RWPE2 (cell line): ENCODE measurements at regions not wholly inside any gene's neighbourhood (a gene's known extent, or its start where the extent isn't known, plus 50 kb on each side); places are given as distances from the start of the nearest gene placed in this dataset.

Source experiments
- ATAC-seq: fragments of 200-7000 bp; cut with Tn5 transposase; 3 replicates; pipeline ENCODE4 v1.9.1; 2021; ENCODE audit warnings: low read depth
- DNase-seq: peaks from one replicate; pipeline ENCODE4 v3.0.0-alpha.2; 2020; ENCODE audit warnings: low spot score
- H3K27ac ChIP-seq: fragments of 450-650 bp; 2 replicates; pipeline ENCODE4 v1.5.1; 2017; ENCODE audit warnings: mild to moderate bottlenecking; ENCODE audit not compliant: poor library complexity, severe bottlenecking
- H3K27me3 ChIP-seq: fragments of 250-450 bp; sonication (Bioruptor Pico); 2 replicates; pipeline ENCODE4 v1.5.1; 2021; ENCODE audit warnings: mild to moderate bottlenecking, moderate library complexity; ENCODE audit not compliant: insufficient read depth, poor library complexity, severe bottlenecking
- H3K36me3 ChIP-seq: fragments of 250-450 bp; sonication (Bioruptor Pico); 2 replicates; pipeline ENCODE4 v1.5.1; 2020; ENCODE audit warnings: low read depth, mild to moderate bottlenecking, moderate library complexity
- H3K4me1 ChIP-seq: fragments of 250-450 bp; sonication (Bioruptor Pico); 2 replicates; pipeline ENCODE4 v1.5.1; 2021; ENCODE audit warnings: mild to moderate bottlenecking, moderate library complexity; ENCODE audit not compliant: insufficient read depth, poor library complexity, severe bottlenecking
- H3K4me3 ChIP-seq: fragments of 250-450 bp; sonication (Bioruptor Pico); 2 replicates; pipeline ENCODE4 v1.5.1; 2021; ENCODE audit warnings: mild to moderate bottlenecking, moderate library complexity; ENCODE audit not compliant: severe bottlenecking
- H3K9me3 ChIP-seq: fragments of 250-450 bp; sonication (Bioruptor Pico); 2 replicates; pipeline ENCODE4 v1.5.1; 2021; ENCODE audit warnings: mild to moderate bottlenecking, moderate library complexity; ENCODE audit not compliant: severe bottlenecking
- CTCF ChIP-seq: fragments of 450-650 bp; IDR thresholded peaks from one replicate; pipeline ENCODE4 v1.5.1; 2017; ENCODE audit warnings: mild to moderate bottlenecking, moderate library complexity; ENCODE audit not compliant: poor library complexity, severe bottlenecking

DNA sequence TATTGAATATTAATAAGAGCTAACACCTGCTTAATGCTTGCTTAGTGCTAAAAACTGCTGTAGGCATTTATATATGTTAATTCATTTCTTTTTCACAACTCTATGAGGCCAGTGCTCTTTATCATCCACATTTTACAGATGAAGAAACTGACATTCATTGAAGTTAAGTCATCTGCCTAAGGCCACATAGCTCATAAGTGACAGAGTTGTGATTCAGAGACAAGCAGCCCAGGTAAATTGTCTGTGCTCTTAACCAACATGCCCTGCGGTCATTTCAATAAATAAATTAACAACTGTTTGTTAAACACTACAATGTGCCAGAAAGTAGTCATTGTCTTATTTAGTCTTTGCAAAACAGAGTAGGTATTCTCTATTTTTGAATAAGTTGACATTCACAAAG, 1354.4 kb upstream of the C9orf72 start:
- Histone ChIP-seq H3K36me3 (no peaks in the 10 kb centered on the region), H3K27me3 (no peaks in the 10 kb centered on the region), H3K4me3 (no peak overlapping the region), H3K4me1 (peaks cover 45% of the 10 kb centered on the region), H3K9me3 (no peaks in the 10 kb centered on the region), H3K27ac (peak overlapping the region; percentile 41)
- no peak for TF ChIP-seq CTCF
- peak; percentile 89 for ATAC-seq
- DNase-seq = peak; percentile 41

DNA sequence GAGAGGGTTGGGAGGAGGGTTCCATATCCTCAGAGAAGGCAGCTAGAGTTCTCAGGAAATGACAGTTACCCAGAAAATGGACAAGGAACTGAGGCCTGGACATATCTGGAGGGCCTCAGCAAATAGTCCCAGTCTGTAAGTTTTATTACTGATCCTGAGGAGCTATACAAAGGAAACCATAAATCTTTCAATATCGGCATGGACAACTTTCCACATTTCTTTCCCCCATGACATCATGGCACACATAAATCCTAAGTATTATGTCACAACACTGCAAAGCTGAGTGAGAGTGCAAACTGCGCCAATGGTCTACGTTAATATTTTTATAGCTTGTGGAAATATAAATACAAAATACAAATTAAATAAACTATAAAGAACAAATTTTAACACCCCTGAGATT, 1356.2 kb upstream of the C9orf72 start:
- Histone ChIP-seq H3K36me3 (no peaks in the 10 kb centered on the region), H3K4me1 (peaks cover 45% of the 10 kb centered on the region), H3K27me3 (no peaks in the 10 kb centered on the region), H3K27ac (no peak overlapping the region), H3K9me3 (no peaks in the 10 kb centered on the region), H3K4me3 (no peak overlapping the region)
- ATAC-seq = no peak
- TF ChIP-seq CTCF = no peak
- no peak for DNase-seq

DNA sequence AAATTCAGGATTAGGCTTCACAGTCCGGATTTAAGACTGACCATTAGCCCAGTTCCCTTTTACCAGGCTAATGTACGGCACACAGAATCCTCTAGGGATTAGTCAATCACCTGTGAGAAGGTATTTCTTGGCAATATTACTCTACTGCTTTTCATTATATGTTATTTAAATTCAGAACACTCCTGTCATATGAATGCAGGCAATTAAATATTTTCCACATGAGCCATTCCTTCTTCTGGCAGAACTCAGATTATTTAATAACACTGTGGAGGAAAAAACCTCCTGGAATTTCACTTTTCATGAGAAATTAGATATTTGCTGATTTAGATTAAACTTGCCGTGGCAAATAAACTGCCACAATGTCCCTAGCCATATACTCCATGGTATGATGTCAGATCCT, 1357.5 kb upstream of the C9orf72 start:
- Histone ChIP-seq H3K36me3 (no peaks in the 10 kb centered on the region), H3K27me3 (no peaks in the 10 kb centered on the region), H3K27ac (no peak overlapping the region), H3K4me3 (no peak overlapping the region), H3K9me3 (no peaks in the 10 kb centered on the region), H3K4me1 (peaks cover 31% of the 10 kb centered on the region)
- DNase-seq (no peak), ATAC-seq (peak; percentile 17; the same call in 1 of the 3 replicates)
- TF ChIP-seq CTCF = no peak

GRCh38 chr9:28934111-28934510, 1360.8 kb upstream of the C9orf72 start:
- Histone ChIP-seq H3K36me3 (no peaks in the 10 kb centered on the region), H3K27me3 (no peaks in the 10 kb centered on the region), H3K27ac (no peak overlapping the region), H3K4me3 (no peak overlapping the region), H3K4me1 (peaks cover 9% of the 10 kb centered on the region), H3K9me3 (no peaks in the 10 kb centered on the region)
- ATAC-seq (no peak), DNase-seq (no peak)
- no peak for TF ChIP-seq CTCF

DNA sequence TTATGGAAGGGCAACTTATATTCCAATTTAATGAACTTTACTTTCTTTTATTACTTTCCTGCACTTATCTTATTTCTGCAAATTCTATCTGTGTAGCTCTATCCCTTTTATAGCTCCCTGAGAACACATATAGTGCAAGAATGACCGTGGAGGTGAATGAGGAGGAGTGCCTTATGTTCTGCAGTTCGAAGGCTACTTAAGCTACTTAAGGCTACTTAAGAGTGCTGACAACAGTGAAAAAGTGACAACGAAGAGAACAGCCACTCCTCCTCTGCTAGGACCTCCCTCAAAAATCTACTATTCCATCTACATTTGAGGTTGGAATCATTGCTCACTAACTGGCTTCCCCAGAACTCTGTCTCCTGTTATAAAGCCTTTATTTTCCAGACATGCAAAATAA, 1365.7 kb upstream of the C9orf72 start:
- no peak for TF ChIP-seq CTCF

More for the DNA sequence above, 1365.7 kb upstream of the C9orf72 start:
- no peak for ATAC-seq
- no peaks in the 10 kb centered on the region for H3K9me3 ChIP-seq
- H3K4me3 ChIP-seq = no peak overlapping the region
- H3K4me1 ChIP-seq = no peaks in the 10 kb centered on the region
- DNase-seq = no peak
- H3K36me3 ChIP-seq = no peaks in the 10 kb centered on the region
- no peaks in the 10 kb centered on the region for H3K27me3 ChIP-seq
- H3K27ac ChIP-seq = no peak overlapping the region
